ENCODE measurements at regions not wholly inside any gene's neighbourhood (a gene's known extent, or its start where the extent isn't known, plus 50 kb on each side); places are given as distances from the start of the nearest gene placed in this dataset.
"Not testable (repeated sequence)": the region's sequence is repeated elsewhere in the genome, so short reads cannot be mapped to it uniquely, and the experiment has no call there.

GRCh38 chr2:149766339-149766738 lies 178.8 kb upstream of the MMADHC start:
- no peak overlapping the region for H3K27ac Mint-ChIP-seq
- no peaks in the 10 kb centered on the region for H3K27me3 Mint-ChIP-seq (ENCODE audit: low read depth in 3 of 3)
- no peak for DNase-seq
- H3K4me3 Mint-ChIP-seq, result no peak overlapping the region
- H3K36me3 Mint-ChIP-seq, result no peaks in the 10 kb centered on the region
- H3K9me3 Mint-ChIP-seq, result peaks cover 3 to 27% (median 12%) of the 10 kb centered on the region in 6 donors
- no peaks in the 10 kb centered on the region for H3K4me1 Mint-ChIP-seq

- peaks cover 0 to 2% (median 0%) of the 10 kb centered on the region in 3 donors for H3K27me3 Mint-ChIP-seq (ENCODE audit: low read depth in 3 of 3)
- no peaks in the 10 kb centered on the region for H3K4me1 Mint-ChIP-seq
- H3K27ac Mint-ChIP-seq, result no peak overlapping the region
- peaks cover 5 to 30% (median 13%) of the 10 kb centered on the region in 6 donors for H3K9me3 Mint-ChIP-seq
- no peak overlapping the region for H3K4me3 Mint-ChIP-seq
- no peak for DNase-seq
- H3K36me3 Mint-ChIP-seq, result no peaks in the 10 kb centered on the region
Measured at GRCh38 chr2:149765636-149766035, 178.1 kb upstream of the MMADHC start.

- H3K9me3 Mint-ChIP-seq, result peaks cover 6 to 36% (median 15%) of the 10 kb centered on the region in 6 donors
- DNase-seq, result no peak
- no peaks in the 10 kb centered on the region for H3K36me3 Mint-ChIP-seq
- H3K4me1 Mint-ChIP-seq, result no peaks in the 10 kb centered on the region
- H3K4me3 Mint-ChIP-seq, result no peak overlapping the region
- peaks cover 0 to 2% (median 0%) of the 10 kb centered on the region in 3 donors for H3K27me3 Mint-ChIP-seq (ENCODE audit: low read depth in 3 of 3)
- no peak overlapping the region for H3K27ac Mint-ChIP-seq
Measured at GRCh38 chr2:149765003-149765402, 177.4 kb upstream of the MMADHC start.

GRCh38 chr2:149763358-149763757 lies 175.8 kb upstream of the MMADHC start:
- Mint-ChIP-seq H3K9me3 (peaks cover 6 to 30% (median 13%) of the 10 kb centered on the region in 6 donors), H3K27me3 (ENCODE audit: low read depth in 3 of 3) (peaks cover 0 to 3% (median 2%) of the 10 kb centered on the region in 3 donors), H3K4me1 (no peaks in the 10 kb centered on the region), H3K36me3 (no peaks in the 10 kb centered on the region), H3K4me3 (no peak overlapping the region), H3K27ac (no peak overlapping the region)
- DNase-seq, result no peak

- no peak overlapping the region for H3K27ac Mint-ChIP-seq
- no peaks in the 10 kb centered on the region for H3K36me3 Mint-ChIP-seq
- no peak for DNase-seq
- H3K4me1 Mint-ChIP-seq, result no peaks in the 10 kb centered on the region
- H3K4me3 Mint-ChIP-seq, result no peak overlapping the region
- H3K27me3 Mint-ChIP-seq (ENCODE audit: low read depth in 3 of 3), result peaks cover 0 to 3% (median 2%) of the 10 kb centered on the region in 3 donors
- H3K9me3 Mint-ChIP-seq, result peaks cover 6 to 34% (median 14%) of the 10 kb centered on the region in 6 donors
Measured at GRCh38 chr2:149761611-149762010, 174.0 kb upstream of the MMADHC start.

GRCh38 chr2:149759382-149759781 lies 171.8 kb upstream of the MMADHC start:
- not testable (repeated sequence) for H3K27me3 Mint-ChIP-seq (ENCODE audit: low read depth in 3 of 3); H3K27ac Mint-ChIP-seq; DNase-seq; H3K36me3 Mint-ChIP-seq; H3K4me3 Mint-ChIP-seq; H3K4me1 Mint-ChIP-seq
- peaks cover 10 to 37% (median 21%) of the 10 kb centered on the region in 6 donors for H3K9me3 Mint-ChIP-seq

- H3K27me3 Mint-ChIP-seq (ENCODE audit: low read depth in 3 of 3); DNase-seq; H3K27ac Mint-ChIP-seq; H3K36me3 Mint-ChIP-seq; H3K4me1 Mint-ChIP-seq; H3K4me3 Mint-ChIP-seq: not testable (repeated sequence)
- peaks cover 2 to 28% (median 15%) of the 10 kb centered on the region in 6 donors for H3K9me3 Mint-ChIP-seq
Measured at GRCh38 chr2:149754722-149755121, 167.1 kb upstream of the MMADHC start.

- H3K9me3 Mint-ChIP-seq, result peaks cover 0 to 10% (median 4%) of the 10 kb centered on the region in 6 donors
- no peak overlapping the region for H3K27ac Mint-ChIP-seq
- H3K4me3 Mint-ChIP-seq, result no peak overlapping the region
- peaks cover 0 to 3% (median 0%) of the 10 kb centered on the region in 3 donors for H3K36me3 Mint-ChIP-seq
- peaks cover 0 to 2% (median 0%) of the 10 kb centered on the region in 3 donors for H3K27me3 Mint-ChIP-seq (ENCODE audit: low read depth in 3 of 3)
- H3K4me1 Mint-ChIP-seq, result no peaks in the 10 kb centered on the region
- DNase-seq, result no peak
Measured at GRCh38 chr2:149747456-149747855, 159.9 kb upstream of the MMADHC start.

GRCh38 chr2:149745396-149746230 lies 158.0 kb upstream of the MMADHC start:
- Mint-ChIP-seq H3K27ac (no peak overlapping the region), H3K36me3 (peaks cover 0 to 3% (median 0%) of the 10 kb centered on the region in 3 donors), H3K4me1 (no peaks in the 10 kb centered on the region), H3K4me3 (no peak overlapping the region), H3K9me3 (peaks cover 0 to 11% (median under 1%) of the 10 kb centered on the region in 6 donors), H3K27me3 (ENCODE audit: low read depth in 3 of 3) (peaks cover 0 to 2% (median 0%) of the 10 kb centered on the region in 3 donors)
- DNase-seq, result no peak

- Mint-ChIP-seq H3K27ac (no peak overlapping the region), H3K4me3 (no peak overlapping the region), H3K36me3 (peaks cover 0 to 3% (median 0%) of the 10 kb centered on the region in 3 donors), H3K9me3 (peaks cover 0 to 11% (median 0%) of the 10 kb centered on the region in 6 donors), H3K27me3 (ENCODE audit: low read depth in 3 of 3) (peaks cover 0 to 2% (median 0%) of the 10 kb centered on the region in 3 donors), H3K4me1 (no peaks in the 10 kb centered on the region)
- DNase-seq, result no peak
Measured at GRCh38 chr2:149744865-149745264, 157.3 kb upstream of the MMADHC start.

- no peak for DNase-seq
- H3K4me3 Mint-ChIP-seq, result no peak overlapping the region
- H3K9me3 Mint-ChIP-seq, result peaks cover 0 to 11% (median under 1%) of the 10 kb centered on the region in 6 donors
- no peaks in the 10 kb centered on the region for H3K36me3 Mint-ChIP-seq
- peaks cover 0 to 2% (median 0%) of the 10 kb centered on the region in 3 donors for H3K27me3 Mint-ChIP-seq (ENCODE audit: low read depth in 3 of 3)
- H3K27ac Mint-ChIP-seq, result no peak overlapping the region
- no peaks in the 10 kb centered on the region for H3K4me1 Mint-ChIP-seq
Measured at GRCh38 chr2:149743842-149744448, 156.4 kb upstream of the MMADHC start.

- Mint-ChIP-seq H3K9me3 (peaks cover 0 to 8% (median 4%) of the 10 kb centered on the region in 6 donors), H3K27ac (no peak overlapping the region), H3K36me3 (no peaks in the 10 kb centered on the region), H3K4me3 (no peak overlapping the region), H3K4me1 (no peaks in the 10 kb centered on the region), H3K27me3 (ENCODE audit: low read depth in 3 of 3) (peaks cover 0 to 2% (median 0%) of the 10 kb centered on the region in 3 donors)
- no peak for DNase-seq
Measured at GRCh38 chr2:149741646-149742045, 154.1 kb upstream of the MMADHC start.

- no peak for DNase-seq
- H3K36me3 Mint-ChIP-seq, result no peaks in the 10 kb centered on the region
- H3K4me1 Mint-ChIP-seq, result no peaks in the 10 kb centered on the region
- peaks cover 0 to 2% (median 0%) of the 10 kb centered on the region in 3 donors for H3K27me3 Mint-ChIP-seq (ENCODE audit: low read depth in 3 of 3)
- no peak overlapping the region for H3K4me3 Mint-ChIP-seq
- peaks cover 0 to 5% (median 4%) of the 10 kb centered on the region in 6 donors for H3K9me3 Mint-ChIP-seq
- no peak overlapping the region for H3K27ac Mint-ChIP-seq
Measured at GRCh38 chr2:149740490-149740889, 152.9 kb upstream of the MMADHC start.

GRCh38 chr2:149739883-149740265 lies 152.3 kb upstream of the MMADHC start:
- DNase-seq, result no peak
- H3K4me3 Mint-ChIP-seq, result no peak overlapping the region
- H3K27ac Mint-ChIP-seq, result no peak overlapping the region
- no peaks in the 10 kb centered on the region for H3K4me1 Mint-ChIP-seq
- H3K36me3 Mint-ChIP-seq, result no peaks in the 10 kb centered on the region
- no peaks in the 10 kb centered on the region for H3K27me3 Mint-ChIP-seq (ENCODE audit: low read depth in 3 of 3)
- H3K9me3 Mint-ChIP-seq, result peaks cover 0 to 5% (median 4%) of the 10 kb centered on the region in 6 donors

Data from immature natural killer cell (primary cell).